ENCODE measurements at regions not wholly inside any gene's neighbourhood (a gene's known extent, or its start where the extent isn't known, plus 50 kb on each side); places are given as distances from the start of the nearest gene placed in this dataset.
A peak's percentile ranks its signal among the peaks of the same experiment; 100 is the strongest.

- TF ChIP-seq CTCF (conservative IDR thresholded peaks at IDR 0.05 in 1 of 2, IDR thresholded peaks at IDR 0.05 in 1 of 2; ENCODE audit: extremely low read depth in 1 of 2, insufficient read depth in 1 of 2, low read depth in 1 of 2, low read length in 2 of 2) (peak; percentile 18 to 49), EZH2 (IDR thresholded peaks at IDR 0.05; ENCODE audit: borderline replicate concordance, low read length) (no peak)
Measured at GRCh38 chr13:97749174-97749573, 204.3 kb upstream of the IPO5 start.
